SKM-1 treated with dmso at 0.1 percent for 144 hours (cell line): ENCODE measurements at regions not wholly inside any gene's neighbourhood (a gene's known extent, or its start where the extent isn't known, plus 50 kb on each side); places are given as distances from the start of the nearest gene placed in this dataset.
"Not testable (repeated sequence)": the region's sequence is repeated elsewhere in the genome, so short reads cannot be mapped to it uniquely, and the experiment has no call there.

Source experiments
- DNase-seq: peaks from one replicate; lab custom pipeline; 2025; ENCODE audit not compliant: unreplicated experiment; lab: John Stamatoyannopoulos, UW

GRCh38 chr7:136431736-136432135 is 436.7 kb upstream of the CHRM2 start:
- DNase-seq: not testable (repeated sequence)

- no peak for DNase-seq
Observed at GRCh38 chr7:136424058-136424457, 444.4 kb upstream of the CHRM2 start.

GRCh38 chr7:136419740-136420139 is 442.6 kb upstream of the MTPN start:
- DNase-seq: not testable (repeated sequence)

GRCh38 chr7:136412952-136413351 is 435.8 kb upstream of the MTPN start:
- no peak for DNase-seq

GRCh38 chr7:136405931-136406777 is 429.0 kb upstream of the MTPN start:
- DNase-seq: peak; percentile 70

- no peak for DNase-seq
Observed at GRCh38 chr7:136403591-136403990, 426.4 kb upstream of the MTPN start.

GRCh38 chr7:136400877-136401276 is 423.7 kb upstream of the MTPN start:
- DNase-seq: no peak

GRCh38 chr7:136399385-136399784 is 422.2 kb upstream of the MTPN start:
- DNase-seq: no peak

- DNase-seq: no peak
Observed at GRCh38 chr7:136392856-136393255, 415.7 kb upstream of the MTPN start.

GRCh38 chr7:136391371-136391770 is 414.2 kb upstream of the MTPN start:
- DNase-seq: no peak

- no peak for DNase-seq
Observed at GRCh38 chr7:136389933-136390332, 412.8 kb upstream of the MTPN start.

GRCh38 chr7:136386876-136387275 is 409.7 kb upstream of the MTPN start:
- DNase-seq: no peak

- DNase-seq: not testable (repeated sequence)
Observed at GRCh38 chr7:136371409-136371808, 394.2 kb upstream of the MTPN start.

GRCh38 chr7:136370137-136370536 is 393.0 kb upstream of the MTPN start:
- DNase-seq: no peak

- no peak for DNase-seq
Observed at GRCh38 chr7:136369225-136369624, 392.1 kb upstream of the MTPN start.

- DNase-seq: peak; percentile 77
Observed at GRCh38 chr7:136359333-136359903, 382.3 kb upstream of the MTPN start.

GRCh38 chr7:136353287-136353686 is 376.1 kb upstream of the MTPN start:
- DNase-seq: no peak

- DNase-seq: no peak
Observed at GRCh38 chr7:136348542-136349192, 371.5 kb upstream of the MTPN start.

- no peak for DNase-seq
Observed at GRCh38 chr7:136348142-136348541, 371.0 kb upstream of the MTPN start.

GRCh38 chr7:136347488-136347887 is 370.3 kb upstream of the MTPN start:
- DNase-seq: no peak

- DNase-seq: no peak
Observed at GRCh38 chr7:136342251-136342650, 365.1 kb upstream of the MTPN start.

- DNase-seq: no peak
Observed at GRCh38 chr7:136339464-136339863, 362.3 kb upstream of the MTPN start.
